ENCODE measurements at regions not wholly inside any gene's neighbourhood (a gene's known extent, or its start where the extent isn't known, plus 50 kb on each side); places are given as distances from the start of the nearest gene placed in this dataset.
"Not testable (repeated sequence)": the region's sequence is repeated elsewhere in the genome, so short reads cannot be mapped to it uniquely, and the experiment has no call there.

DNA sequence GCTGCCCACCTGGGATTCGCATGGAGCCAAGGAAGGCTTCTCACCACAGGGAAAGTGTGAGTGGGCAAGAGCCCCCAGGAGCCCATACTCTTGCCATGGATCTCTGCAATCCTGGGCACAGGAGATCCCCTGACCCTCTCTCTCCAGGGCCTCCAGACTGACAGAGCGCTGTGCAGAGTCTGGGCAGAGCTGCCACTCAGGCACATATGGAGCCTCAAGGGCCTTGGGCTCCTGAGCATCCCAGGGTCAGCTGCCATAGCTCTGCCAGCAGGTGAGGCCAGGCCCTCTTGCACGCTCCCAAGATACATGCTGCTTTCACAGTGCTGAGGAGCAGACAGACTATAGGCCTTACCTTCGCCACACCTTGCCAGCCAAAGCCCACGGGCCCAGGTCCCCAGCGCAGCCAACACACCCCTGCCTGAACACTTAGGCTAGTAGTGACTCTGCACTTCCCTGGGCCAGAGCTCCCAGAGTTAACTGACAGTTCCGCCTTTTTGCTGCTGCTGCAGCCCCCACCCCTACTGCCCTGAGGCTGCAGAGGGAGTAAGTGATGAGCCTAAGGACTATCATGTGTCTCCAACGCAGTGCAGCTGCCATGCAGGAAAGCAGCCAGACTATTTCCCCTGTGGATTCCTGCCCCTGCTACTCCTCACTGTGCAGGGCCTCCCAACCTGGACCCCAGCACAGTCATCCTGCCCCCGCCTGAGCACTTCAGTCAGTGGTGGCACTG lies 323.2 kb downstream of the SPATA31A1 start:
- in situ Hi-C loops (cut with HindIII; ENCODE audit: low sequenced_read_pairs); DNase-seq (ENCODE audit: low read depth, low spot score); H3K4me3 ChIP-seq (ENCODE audit: low read depth, low read length): not testable (repeated sequence)

DNA sequence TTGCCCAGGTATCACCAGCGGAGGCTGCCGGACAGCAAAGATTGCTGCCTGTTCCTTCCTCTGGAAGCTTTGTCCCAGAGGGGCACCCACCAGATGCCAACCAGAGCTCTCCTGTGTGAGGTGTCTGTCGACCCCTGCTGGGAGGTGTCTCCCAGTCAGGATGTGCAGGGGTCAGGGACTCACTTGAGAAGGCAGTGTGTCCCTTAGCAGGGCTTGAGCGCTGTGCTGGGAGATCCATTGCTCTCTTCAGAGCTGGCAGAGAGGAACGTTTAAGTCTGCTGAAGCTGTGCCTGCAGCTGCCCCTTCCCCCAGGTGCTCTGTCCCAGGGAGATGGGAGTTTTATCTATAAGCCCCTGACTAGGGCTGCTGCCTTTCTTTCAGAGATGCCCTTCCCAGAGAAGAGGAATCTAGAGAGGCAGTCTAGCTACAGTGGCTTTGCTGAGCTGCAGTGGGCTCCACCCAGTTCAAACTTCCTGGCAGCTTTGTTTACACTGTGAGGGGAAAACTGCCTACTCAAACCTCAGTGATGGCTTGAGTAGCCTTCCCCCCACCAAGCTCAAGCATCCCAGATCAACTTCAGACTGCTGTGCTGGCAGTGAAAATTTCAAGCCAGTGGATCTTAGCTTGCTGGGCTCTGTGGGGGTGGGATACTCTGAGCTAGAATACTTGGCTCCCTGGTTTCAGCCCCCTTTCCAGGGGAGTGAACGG lies 325.4 kb downstream of the SPATA31A1 start:
- H3K4me3 ChIP-seq (ENCODE audit: low read depth, low read length); in situ Hi-C loops (cut with HindIII; ENCODE audit: low sequenced_read_pairs); DNase-seq (ENCODE audit: low read depth, low spot score): not testable (repeated sequence)

DNA sequence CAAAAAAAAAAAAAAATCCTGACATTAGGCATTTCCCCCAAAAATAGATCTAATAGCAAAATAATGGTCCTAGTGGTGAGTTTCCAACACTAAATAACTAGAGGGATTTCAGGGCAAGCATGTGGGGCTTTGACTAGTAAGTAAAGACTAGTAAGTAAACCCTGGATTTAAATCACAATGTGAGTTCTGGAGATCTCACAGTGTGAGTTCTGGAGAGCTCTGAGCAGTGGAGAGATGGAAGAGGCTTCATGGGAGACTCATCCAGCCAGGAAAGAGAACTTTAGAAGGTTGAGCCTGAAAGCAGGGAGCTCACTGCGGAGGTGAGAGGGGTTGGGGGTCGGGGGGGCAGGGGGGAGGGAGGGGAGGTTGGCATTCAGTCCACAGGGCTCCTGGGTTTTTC lies 373.4 kb downstream of the SPATA31A1 start:
- H3K4me3 ChIP-seq (ENCODE audit: low read depth, low read length); in situ Hi-C loops (cut with HindIII; ENCODE audit: low sequenced_read_pairs); DNase-seq (ENCODE audit: low read depth, low spot score): not testable (repeated sequence)

DNA sequence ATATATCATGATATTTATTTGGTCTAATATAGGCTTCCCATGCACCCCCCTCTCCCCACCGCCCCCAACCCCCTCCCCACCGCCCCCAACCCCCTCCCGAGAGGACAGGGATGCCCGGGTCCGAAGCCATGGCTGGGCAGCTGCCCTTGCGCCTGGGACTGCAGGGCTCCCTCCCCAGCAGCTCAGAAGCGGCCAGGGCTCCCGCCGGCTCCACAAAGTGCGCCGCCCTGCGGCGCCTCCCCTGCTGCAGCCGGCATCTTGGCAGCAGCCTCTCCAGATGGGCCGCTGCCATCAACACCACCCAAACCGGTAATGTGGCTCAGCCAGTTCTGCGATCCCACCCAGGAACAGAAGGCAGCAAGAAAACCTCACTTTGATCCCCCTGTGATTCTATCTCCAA lies 389.4 kb downstream of the SPATA31A1 start:
- DNase-seq (ENCODE audit: low read depth, low spot score); H3K4me3 ChIP-seq (ENCODE audit: low read depth, low read length); in situ Hi-C loops (cut with HindIII; ENCODE audit: low sequenced_read_pairs): not testable (repeated sequence)

DNA sequence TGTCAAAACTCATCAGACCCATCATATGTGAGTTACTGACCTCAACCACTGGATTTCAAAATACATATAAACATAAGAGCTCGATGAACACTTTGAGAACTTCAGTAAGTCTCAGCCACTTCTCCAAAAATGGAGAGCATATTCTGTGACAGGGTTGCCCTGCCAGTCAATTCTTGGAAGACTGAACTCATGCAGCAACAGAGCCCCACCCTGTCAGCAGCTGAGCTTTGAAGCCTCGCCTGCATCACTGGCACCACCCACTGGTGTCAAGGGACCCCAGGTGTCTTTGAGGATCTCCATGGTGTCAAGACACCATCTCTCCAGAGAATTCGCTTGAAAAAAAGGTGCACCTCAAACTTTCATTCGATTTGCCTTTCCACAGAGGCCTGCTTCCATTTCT lies 420.1 kb downstream of the SPATA31A1 start:
- DNase-seq (ENCODE audit: low read depth, low spot score); in situ Hi-C loops (cut with HindIII; ENCODE audit: low sequenced_read_pairs); H3K4me3 ChIP-seq (ENCODE audit: low read depth, low read length): not testable (repeated sequence)

DNA sequence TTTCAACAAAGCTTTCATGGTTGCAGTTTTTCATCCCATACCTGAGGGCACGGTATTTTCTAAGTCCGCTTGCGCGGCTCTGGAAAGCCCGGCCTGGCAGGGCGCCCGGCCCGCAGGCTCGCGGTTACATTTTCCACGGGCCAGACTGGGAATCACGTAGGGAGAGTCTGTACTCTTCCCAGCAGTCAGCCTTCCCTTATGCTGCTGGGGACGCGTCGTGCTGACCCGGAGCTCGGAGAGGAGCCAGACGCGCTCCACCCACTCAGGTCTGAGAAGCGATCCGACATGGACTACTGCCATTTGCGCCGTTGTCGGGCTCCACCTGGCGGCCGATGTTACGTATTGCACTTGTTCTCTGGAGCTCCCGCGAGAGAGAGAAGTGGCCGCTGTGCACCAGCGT lies 435.9 kb downstream of the SPATA31A1 start:
- in situ Hi-C loops (cut with HindIII; ENCODE audit: low sequenced_read_pairs); DNase-seq (ENCODE audit: low read depth, low spot score): not testable (repeated sequence)
- H3K4me3 ChIP-seq (ENCODE audit: low read depth, low read length): peak overlapping the region; percentile 30

DNA sequence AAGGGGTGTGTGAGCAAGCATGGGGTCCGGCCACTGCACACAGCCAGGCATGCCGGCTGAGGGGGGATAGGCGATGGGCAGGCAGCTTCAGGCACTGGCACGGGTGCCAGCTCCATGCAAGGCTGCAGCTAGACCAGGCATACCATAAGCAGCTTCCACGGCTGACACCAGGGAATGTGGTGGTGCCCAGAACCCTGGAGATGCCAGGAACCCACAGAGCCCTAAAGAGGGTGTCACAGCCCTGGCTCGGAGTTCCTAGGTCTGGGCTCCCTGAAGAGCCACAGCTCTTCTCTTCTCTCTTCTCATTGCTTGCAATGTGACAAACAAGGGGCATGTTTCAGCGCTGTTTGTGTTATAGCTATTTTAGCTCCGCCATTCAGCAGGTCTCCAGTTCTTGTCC lies 442.5 kb downstream of the SPATA31A1 start:
- DNase-seq (ENCODE audit: low read depth, low spot score); in situ Hi-C loops (cut with HindIII; ENCODE audit: low sequenced_read_pairs); H3K4me3 ChIP-seq (ENCODE audit: low read depth, low read length): not testable (repeated sequence)

DNA sequence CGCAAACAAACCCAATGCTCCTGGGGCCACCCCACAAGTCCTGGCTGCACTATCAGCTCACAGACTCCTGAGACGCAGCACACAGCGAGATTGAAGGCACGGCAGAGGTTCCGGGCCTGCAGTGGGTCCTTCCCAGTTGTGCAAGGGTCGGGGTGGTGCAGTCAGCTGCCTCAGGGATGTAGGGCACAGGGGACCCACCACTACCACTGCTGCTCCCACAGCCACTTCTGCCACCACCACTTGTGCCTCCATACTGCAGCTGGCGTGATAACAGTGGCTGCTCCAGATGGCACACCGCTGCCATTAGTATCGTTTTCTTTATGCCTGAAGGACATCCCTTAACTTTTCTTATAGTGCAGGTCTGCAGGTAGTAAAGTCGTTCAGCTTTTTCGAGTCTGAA lies 443.8 kb downstream of the SPATA31A1 start:
- DNase-seq (ENCODE audit: low read depth, low spot score); H3K4me3 ChIP-seq (ENCODE audit: low read depth, low read length); in situ Hi-C loops (cut with HindIII; ENCODE audit: low sequenced_read_pairs): not testable (repeated sequence)

DNA sequence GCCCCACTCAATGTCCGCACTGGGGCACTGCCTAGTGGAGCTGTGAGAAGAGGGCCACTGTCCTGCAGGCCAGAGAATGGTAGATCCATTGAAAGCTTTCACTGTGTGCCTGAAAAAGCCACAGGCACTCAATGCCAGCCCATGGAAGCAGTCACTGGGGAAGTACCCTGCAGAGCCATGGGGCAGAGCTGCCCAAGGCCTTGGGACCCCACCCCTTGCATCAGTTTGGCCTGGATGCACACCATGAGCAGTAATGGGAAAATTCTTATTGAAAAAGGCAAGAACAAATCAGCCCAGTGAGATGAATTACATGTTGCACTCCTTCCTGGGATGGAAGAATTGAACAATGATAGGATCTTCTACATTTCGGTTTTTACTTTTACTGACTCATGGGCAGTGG lies 447.1 kb downstream of the SPATA31A1 start:
- in situ Hi-C loops (cut with HindIII; ENCODE audit: low sequenced_read_pairs); H3K4me3 ChIP-seq (ENCODE audit: low read depth, low read length); DNase-seq (ENCODE audit: low read depth, low spot score): not testable (repeated sequence)

DNA sequence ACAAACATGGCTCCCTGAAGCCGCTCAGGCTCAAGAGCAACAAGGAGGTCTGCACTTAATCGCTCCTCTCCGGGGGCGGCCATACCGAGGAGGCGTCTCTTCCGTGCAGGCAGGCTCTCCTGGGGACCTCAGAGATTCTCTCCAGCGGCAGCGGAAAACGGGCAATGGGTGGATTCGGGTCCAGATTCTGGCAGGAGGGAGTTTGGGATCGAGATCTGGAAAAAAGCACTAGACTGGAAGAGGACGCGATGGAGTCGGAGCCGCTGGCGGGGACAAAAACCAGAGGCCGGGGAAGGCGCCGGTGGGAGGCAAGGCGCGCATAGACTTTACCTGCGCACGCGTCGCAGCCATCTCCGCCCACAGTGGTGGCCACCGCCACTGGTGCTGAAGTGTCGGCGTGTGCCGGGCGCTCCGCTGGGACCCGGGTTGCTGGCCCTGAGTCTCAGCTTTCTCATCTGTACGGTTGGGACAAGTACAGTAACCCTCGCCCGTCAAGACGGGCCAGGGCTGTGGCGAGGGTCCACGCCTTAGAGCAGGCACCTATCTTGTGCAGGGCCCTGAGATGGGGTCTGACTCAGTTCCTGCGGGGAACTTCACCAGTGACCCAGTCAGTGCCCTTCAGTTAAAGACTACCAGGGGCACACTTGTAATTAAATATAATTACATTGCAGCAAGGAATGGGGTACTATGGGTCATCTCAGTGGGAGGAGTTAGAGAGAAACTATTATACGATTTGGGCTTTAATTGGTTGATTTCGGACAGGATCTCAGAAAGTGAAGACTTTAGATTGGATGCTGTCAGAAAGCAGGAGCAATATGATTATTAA lies 454.1 kb downstream of the SPATA31A1 start:
- in situ Hi-C loops (cut with HindIII; ENCODE audit: low sequenced_read_pairs): not testable (repeated sequence)
- DNase-seq (ENCODE audit: low read depth, low spot score): peak; percentile 64
- H3K4me3 ChIP-seq (ENCODE audit: low read depth, low read length): peak overlapping the region; percentile 60

DNA sequence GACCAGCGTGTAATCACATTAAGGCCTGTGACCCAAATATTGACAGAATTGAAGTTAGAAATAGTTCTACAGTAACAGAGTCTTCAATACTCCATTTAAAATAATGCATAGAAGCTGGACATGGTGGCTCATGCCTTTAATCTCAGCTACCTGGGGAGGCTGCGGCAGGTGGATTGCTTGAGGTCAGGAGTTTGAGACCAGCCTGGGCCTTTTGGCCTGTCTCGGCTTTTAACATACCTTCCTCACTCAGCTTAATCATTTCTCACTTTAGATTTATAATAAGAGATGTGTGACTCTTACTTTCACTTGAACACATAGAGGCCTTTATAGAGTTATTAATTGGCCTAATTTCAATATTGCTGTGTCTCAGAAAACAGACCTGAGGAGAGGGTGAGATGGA lies 454.9 kb downstream of the SPATA31A1 start:
- DNase-seq (ENCODE audit: low read depth, low spot score); in situ Hi-C loops (cut with HindIII; ENCODE audit: low sequenced_read_pairs); H3K4me3 ChIP-seq (ENCODE audit: low read depth, low read length): not testable (repeated sequence)

DNA sequence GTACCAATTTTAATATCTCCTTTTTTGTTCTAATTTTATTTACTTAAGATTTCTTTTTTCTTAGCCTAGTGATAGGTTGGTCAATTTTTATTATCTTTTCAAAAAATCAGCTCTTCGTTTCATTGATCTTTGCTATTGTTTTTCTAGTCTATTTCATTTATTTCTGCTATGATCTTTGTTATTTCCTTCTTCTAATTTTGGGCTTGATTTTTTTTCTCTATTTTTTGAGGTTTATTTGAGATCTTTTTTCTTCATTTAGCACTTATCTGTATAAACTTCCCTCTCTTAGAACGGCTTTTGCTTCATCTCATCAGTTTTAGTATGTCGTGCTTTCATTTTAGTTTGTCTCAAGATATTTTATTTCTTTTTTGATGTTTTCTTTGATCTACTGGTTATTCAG lies 456.1 kb downstream of the SPATA31A1 start:
- H3K4me3 ChIP-seq (ENCODE audit: low read depth, low read length); DNase-seq (ENCODE audit: low read depth, low spot score); in situ Hi-C loops (cut with HindIII; ENCODE audit: low sequenced_read_pairs): not testable (repeated sequence)

DNA sequence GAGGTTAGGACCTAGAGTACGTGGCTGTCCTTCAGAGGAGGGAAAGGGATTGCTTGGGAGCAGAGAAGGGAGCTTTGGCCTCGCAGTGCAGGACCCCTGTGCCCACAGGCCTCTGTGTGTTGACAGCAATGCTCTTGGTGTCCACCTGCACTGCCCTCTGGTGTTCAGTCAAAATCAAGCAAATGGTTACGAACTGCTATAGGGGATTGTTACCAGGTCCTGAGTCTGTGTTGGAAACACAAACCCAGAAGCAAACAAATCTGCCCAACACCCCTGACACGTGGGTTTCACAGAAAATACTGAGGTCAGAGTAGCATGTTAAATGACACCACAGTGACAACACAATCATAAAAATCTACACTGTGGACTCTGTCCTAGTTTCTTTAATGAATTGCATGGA lies 473.0 kb downstream of the SPATA31A1 start:
- DNase-seq (ENCODE audit: low read depth, low spot score): peak; percentile 2
- in situ Hi-C loops (cut with HindIII; ENCODE audit: low sequenced_read_pairs); H3K4me3 ChIP-seq (ENCODE audit: low read depth, low read length): not testable (repeated sequence)
- TF ChIP-seq, protein P1, sequence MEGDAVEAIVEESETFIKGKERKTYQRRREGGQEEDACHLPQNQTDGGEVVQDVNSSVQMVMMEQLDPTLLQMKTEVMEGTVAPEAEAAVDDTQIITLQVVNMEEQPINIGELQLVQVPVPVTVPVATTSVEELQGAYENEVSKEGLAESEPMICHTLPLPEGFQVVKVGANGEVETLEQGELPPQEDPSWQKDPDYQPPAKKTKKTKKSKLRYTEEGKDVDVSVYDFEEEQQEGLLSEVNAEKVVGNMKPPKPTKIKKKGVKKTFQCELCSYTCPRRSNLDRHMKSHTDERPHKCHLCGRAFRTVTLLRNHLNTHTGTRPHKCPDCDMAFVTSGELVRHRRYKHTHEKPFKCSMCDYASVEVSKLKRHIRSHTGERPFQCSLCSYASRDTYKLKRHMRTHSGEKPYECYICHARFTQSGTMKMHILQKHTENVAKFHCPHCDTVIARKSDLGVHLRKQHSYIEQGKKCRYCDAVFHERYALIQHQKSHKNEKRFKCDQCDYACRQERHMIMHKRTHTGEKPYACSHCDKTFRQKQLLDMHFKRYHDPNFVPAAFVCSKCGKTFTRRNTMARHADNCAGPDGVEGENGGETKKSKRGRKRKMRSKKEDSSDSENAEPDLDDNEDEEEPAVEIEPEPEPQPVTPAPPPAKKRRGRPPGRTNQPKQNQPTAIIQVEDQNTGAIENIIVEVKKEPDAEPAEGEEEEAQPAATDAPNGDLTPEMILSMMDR (IDR thresholded peaks at IDR 0.05; ENCODE audit: low read depth, low read length): peak; percentile 41

Data from astrocyte of the spinal cord (primary cell).